CD14-positive monocyte (primary cell): ENCODE measurements at regions not wholly inside any gene's neighbourhood (a gene's known extent, or its start where the extent isn't known, plus 50 kb on each side); places are given as distances from the start of the nearest gene placed in this dataset.

ENCODE experiments used
- DNase-seq, 3 donors: peaks; one replicate each; pipeline ENCODE4 v3.0.0-alpha.2; 2011 to 2022
- H2AFZ ChIP-seq: 2 replicates; pipeline ENCODE4 v1.6.0; 2012; ENCODE audit warnings: mild to moderate bottlenecking, low read depth, low read length, inconsistent platforms; ENCODE audit not compliant: insufficient read depth, poor library complexity, severe bottlenecking
- H3K27ac ChIP-seq, 2 donors: 1 replicate in 1 of 2; 2 replicates in 1 of 2; pipeline ENCODE4 v1.5.1; 2012 to 2013; ENCODE audit warnings: low read length in 2 of 2, control low read depth in 1 of 2, inconsistent platforms in 1 of 2, low read depth in 1 of 2, mild to moderate bottlenecking in 1 of 2
- H3K27me3 ChIP-seq, 2 donors: one replicate each; pipeline versions ENCODE4 v1.6.0 to v1.6.1; 2011 to 2013; ENCODE audit warnings: low read length in 2 of 2; ENCODE audit not compliant: control insufficient read depth in 2 of 2, insufficient read depth in 2 of 2
- H3K36me3 ChIP-seq, 2 donors: replicated peaks in 1 of 2; 1 replicate in 1 of 2; 2 replicates in 1 of 2; pipeline versions ENCODE4 v1.5.1 to v1.6.1; 2012 to 2013; ENCODE audit warnings: low read length in 2 of 2, control low read depth in 1 of 2, inconsistent platforms in 1 of 2, mild to moderate bottlenecking in 1 of 2; ENCODE audit not compliant: insufficient read depth in 2 of 2, control insufficient read depth in 1 of 2
- H3K4me1 ChIP-seq, 2 donors: 1 replicate in 1 of 2; 2 replicates in 1 of 2; pipeline versions ENCODE4 v1.5.1 to v1.6.1; 2012 to 2013; ENCODE audit warnings: low read length in 2 of 2, control low read depth in 1 of 2, inconsistent platforms in 1 of 2, mild to moderate bottlenecking in 1 of 2, moderate library complexity in 1 of 2; ENCODE audit not compliant: insufficient read depth in 2 of 2, control insufficient read depth in 1 of 2
- H3K4me2 ChIP-seq: replicated peaks from 2 replicates; pipeline ENCODE3; 2012; ENCODE audit warnings: low read length, moderate library complexity, mild to moderate bottlenecking; ENCODE audit not compliant: poor library complexity, severe bottlenecking; ENCODE audit errors: extremely low read depth
- H3K4me3 ChIP-seq, 3 experiments: fragments of 200-600 bp in 1 of 3; sonication (generic) in 1 of 3; replicated peaks in 1 of 3; 1 replicate in 2 of 3; 2 replicates in 1 of 3; pipeline ENCODE4 v1.5.1; 2011 to 2013; ENCODE audit warnings: low read length in 3 of 3, mild to moderate bottlenecking in 3 of 3, control low read depth in 2 of 3, low read depth in 2 of 3, inconsistent platforms in 1 of 3, moderate library complexity in 1 of 3
- H3K79me2 ChIP-seq: 2 replicates; pipeline ENCODE4 v1.6.0; 2012; ENCODE audit warnings: mild to moderate bottlenecking, control low read depth, inconsistent platforms, low read length, moderate library complexity; ENCODE audit not compliant: insufficient read depth
- H3K9ac ChIP-seq: 2 replicates; pipeline ENCODE4 v1.6.0; 2017; ENCODE audit warnings: low read length, mild to moderate bottlenecking; ENCODE audit not compliant: insufficient read depth, poor library complexity, severe bottlenecking
- H3K9me3 ChIP-seq, 2 donors: replicated peaks in 1 of 2; 1 replicate in 1 of 2; 2 replicates in 1 of 2; pipeline versions ENCODE4 v1.5.1 to v1.6.1; 2012 to 2013; ENCODE audit warnings: low read length in 2 of 2, control low read depth in 1 of 2; ENCODE audit not compliant: control insufficient read depth in 1 of 2, insufficient read depth in 1 of 2
- H4K20me1 ChIP-seq: 2 replicates; pipeline ENCODE4 v1.6.0; 2012; ENCODE audit warnings: mild to moderate bottlenecking, low read length, control low read depth, moderate library complexity; ENCODE audit not compliant: insufficient read depth
- H3K27ac Mint-ChIP-seq, 7 donors: one replicate each; pipeline ENCODE4 v1.8.0; 2020; ENCODE audit warnings: mild to moderate bottlenecking in 7 of 7, mixed read lengths in 7 of 7, moderate library complexity in 6 of 7, inconsistent platforms in 2 of 7
- H3K27me3 Mint-ChIP-seq, 3 donors: one replicate each; pipeline ENCODE4 v1.8.0; 2021 to 2022; ENCODE audit warnings: low read depth in 3 of 3, mild to moderate bottlenecking in 3 of 3, mixed read lengths in 3 of 3, moderate library complexity in 3 of 3, inconsistent platforms in 1 of 3
- H3K36me3 Mint-ChIP-seq, 2 donors: one replicate each; pipeline ENCODE4 v1.8.0; 2020; ENCODE audit warnings: mixed read lengths in 2 of 2, inconsistent platforms in 1 of 2, mild to moderate bottlenecking in 1 of 2
- H3K4me1 Mint-ChIP-seq: one replicate; pipeline ENCODE4 v1.8.0; 2020; ENCODE audit warnings: mild to moderate bottlenecking, mixed read lengths
- H3K4me3 Mint-ChIP-seq, 2 donors: one replicate each; pipeline ENCODE4 v1.8.0; 2020; ENCODE audit warnings: mild to moderate bottlenecking in 2 of 2, mixed read lengths in 2 of 2, moderate library complexity in 1 of 2
- H3K9me3 Mint-ChIP-seq, 7 donors: one replicate each; pipeline ENCODE4 v1.8.0; 2020 to 2022; ENCODE audit warnings: mixed read lengths in 7 of 7, mild to moderate bottlenecking in 6 of 7, moderate library complexity in 6 of 7, inconsistent platforms in 2 of 7
- CTCF ChIP-seq: fragments of 200-600 bp; IDR thresholded peaks from one replicate; pipeline ENCODE4 v1.8.0; 2022; ENCODE audit warnings: antibody characterized with exemption, mild to moderate bottlenecking
- WGBS: methylation state at CpG from one replicate; pipeline ENCODE4 v1.1.5; 2013; ENCODE audit warnings: missing lambda C conversion rate; ENCODE audit not compliant: insufficient coverage; 5-methylcytosine and 5-hydroxymethylcytosine counted together
- intact Hi-C, 2 donors: fragments of 100-400 bp; cut with micrococcal nuclease; formaldehyde crosslinking; loops; one replicate each; pipeline versions ENCODE4 v1.15.0 to v1.15.1; 2023

GRCh38 chr2:83859553-83859952, 599.5 kb downstream of the SUCLG1 start:
- no peaks in the 10 kb centered on the region for H3K36me3 Mint-ChIP-seq
- Histone ChIP-seq H3K36me3 (no peaks in the 10 kb centered on the region), H3K4me1 (no peaks in the 10 kb centered on the region), H3K79me2 (no peaks in the 10 kb centered on the region), H4K20me1 (no peaks in the 10 kb centered on the region), H3K27me3 (no peaks in the 10 kb centered on the region), H2AFZ (no peak overlapping the region), H3K4me2 (no peak overlapping the region), H3K4me3 (no peak overlapping the region), H3K9me3 (no peaks in the 10 kb centered on the region), H3K27ac (no peak overlapping the region), H3K9ac (no peak overlapping the region)
- no CpG with 5 or more reads among the region's 1 CpG for WGBS
- TF ChIP-seq CTCF: no peak
- H3K9me3 Mint-ChIP-seq: peaks cover 0 to 4% (median 0%) of the 10 kb centered on the region in 7 donors
- H3K4me3 Mint-ChIP-seq: no peak overlapping the region
- no peak for DNase-seq
- H3K27ac Mint-ChIP-seq: no peak overlapping the region
- no peaks in the 10 kb centered on the region for H3K4me1 Mint-ChIP-seq
- H3K27me3 Mint-ChIP-seq: no peaks in the 10 kb centered on the region
- intact Hi-C loops: no loop called here

- Mint-ChIP-seq H3K4me3 (no peak overlapping the region), H3K9me3 (peaks cover 1 to 13% (median 6%) of the 10 kb centered on the region in 7 donors), H3K27me3 (peaks cover 0 to 1% (median 0%) of the 10 kb centered on the region in 3 donors), H3K36me3 (no peaks in the 10 kb centered on the region), H3K4me1 (no peaks in the 10 kb centered on the region), H3K27ac (no peak overlapping the region)
- intact Hi-C loops: no loop called here
- WGBS: 95% methylated on average over 5 of the region's 5 CpGs
- TF ChIP-seq CTCF: no peak
- no peaks in the 10 kb centered on the region for H3K27me3 ChIP-seq
- no peak overlapping the region for H3K4me3 ChIP-seq
- H3K79me2 ChIP-seq: no peaks in the 10 kb centered on the region
- H3K36me3 ChIP-seq: no peaks in the 10 kb centered on the region
- no peak overlapping the region for H3K9ac ChIP-seq
- H3K4me2 ChIP-seq: no peak overlapping the region
- H2AFZ ChIP-seq: no peak overlapping the region
- H4K20me1 ChIP-seq: no peaks in the 10 kb centered on the region
- H3K9me3 ChIP-seq: peaks cover 0 to 11% of the 10 kb centered on the region in 2 donors
- no peak for DNase-seq
- no peaks in the 10 kb centered on the region for H3K4me1 ChIP-seq
- H3K27ac ChIP-seq: no peak overlapping the region
Observed at GRCh38 chr2:83851066-83851465, 608.0 kb downstream of the SUCLG1 start.
